ENCODE measurements at regions not wholly inside any gene's neighbourhood (a gene's known extent, or its start where the extent isn't known, plus 50 kb on each side); places are given as distances from the start of the nearest gene placed in this dataset.
"Not testable (repeated sequence)": the region's sequence is repeated elsewhere in the genome, so short reads cannot be mapped to it uniquely, and the experiment has no call there.

- no peak for DNase-seq (ENCODE audit: low read depth in 2 of 2)
Measured at GRCh38 chr3:193903512-193903817, 232.5 kb upstream of the HES1 start.

GRCh38 chr3:193903966-193904365 is 232.0 kb upstream of the HES1 start:
- no peak for DNase-seq (ENCODE audit: low read depth in 2 of 2)

- DNase-seq (ENCODE audit: low read depth in 2 of 2) = no peak
Measured at GRCh38 chr3:193905541-193906396, 230.2 kb upstream of the HES1 start.

GRCh38 chr3:193906849-193907410 is 229.0 kb upstream of the HES1 start:
- no peak for DNase-seq (ENCODE audit: low read depth in 2 of 2)

GRCh38 chr3:193908181-193908744 is 227.7 kb upstream of the HES1 start:
- DNase-seq (ENCODE audit: low read depth in 2 of 2) = no peak

GRCh38 chr3:193909387-193909786 is 226.6 kb upstream of the HES1 start:
- DNase-seq (ENCODE audit: low read depth in 2 of 2) = no peak

- no peak for DNase-seq (ENCODE audit: low read depth in 2 of 2)
Measured at GRCh38 chr3:193910310-193910709, 225.6 kb upstream of the HES1 start.

- DNase-seq (ENCODE audit: low read depth in 2 of 2) = no peak
Measured at GRCh38 chr3:193910886-193911738, 224.8 kb upstream of the HES1 start.

GRCh38 chr3:193911784-193912340 is 224.1 kb upstream of the HES1 start:
- DNase-seq (ENCODE audit: low read depth in 2 of 2) = no peak

GRCh38 chr3:193912621-193913178 is 223.2 kb upstream of the HES1 start:
- no peak for DNase-seq (ENCODE audit: low read depth in 2 of 2)

- no peak for DNase-seq (ENCODE audit: low read depth in 2 of 2)
Measured at GRCh38 chr3:193914602-193915001, 221.3 kb upstream of the HES1 start.

- DNase-seq (ENCODE audit: low read depth in 2 of 2) = no peak
Measured at GRCh38 chr3:193915099-193915498, 220.8 kb upstream of the HES1 start.

GRCh38 chr3:193915613-193916012 is 220.3 kb upstream of the HES1 start:
- DNase-seq (ENCODE audit: low read depth in 2 of 2) = no peak

GRCh38 chr3:193917158-193917557 is 218.8 kb upstream of the HES1 start:
- DNase-seq (ENCODE audit: low read depth in 2 of 2) = no peak

- no peak for DNase-seq (ENCODE audit: low read depth in 2 of 2)
Measured at GRCh38 chr3:193921465-193921864, 214.5 kb upstream of the HES1 start.

GRCh38 chr3:193922034-193922774 is 213.7 kb upstream of the HES1 start:
- DNase-seq (ENCODE audit: low read depth in 2 of 2) = no peak

- DNase-seq (ENCODE audit: low read depth in 2 of 2) = not testable (repeated sequence)
Measured at GRCh38 chr3:193923958-193924357, 212.0 kb upstream of the HES1 start.

GRCh38 chr3:193926071-193926470 is 209.9 kb upstream of the HES1 start:
- not testable (repeated sequence) for DNase-seq (ENCODE audit: low read depth in 2 of 2)

GRCh38 chr3:193927413-193928206 is 208.3 kb upstream of the HES1 start:
- not testable (repeated sequence) for DNase-seq (ENCODE audit: low read depth in 2 of 2)

Data from stimulated activated CD8-positive, alpha-beta memory T cell treated with anti-CD3 and anti-CD28 coated beads, Interleukin-15, amount 100 ng/mL, for 4 hours (primary cell).